ENCODE measurements at regions not wholly inside any gene's neighbourhood (a gene's known extent, or its start where the extent isn't known, plus 50 kb on each side); places are given as distances from the start of the nearest gene placed in this dataset.
A peak's percentile ranks its signal among the peaks of the same experiment; 100 is the strongest.

GRCh38 chr18:44231936-44232335, 448.8 kb upstream of the SETBP1 start:
- DNase-seq (ENCODE audit: low spot score): no peak

GRCh38 chr18:44232500-44232899, 448.2 kb upstream of the SETBP1 start:
- no peak for DNase-seq (ENCODE audit: low spot score)

GRCh38 chr18:44238454-44238853, 442.2 kb upstream of the SETBP1 start:
- no peak for DNase-seq (ENCODE audit: low spot score)

- no peak for DNase-seq (ENCODE audit: low spot score)
These were observed 441.8 kb upstream of the SETBP1 start for GRCh38 chr18:44238911-44239310.

GRCh38 chr18:44241020-44241419, 439.7 kb upstream of the SETBP1 start:
- no peak for DNase-seq (ENCODE audit: low spot score)

- DNase-seq (ENCODE audit: low spot score): no peak
These were observed 435.7 kb upstream of the SETBP1 start for GRCh38 chr18:44245019-44245418.

- no peak for DNase-seq (ENCODE audit: low spot score)
These were observed 434.7 kb upstream of the SETBP1 start for GRCh38 chr18:44246001-44246400.

GRCh38 chr18:44258086-44258485, 422.6 kb upstream of the SETBP1 start:
- DNase-seq (ENCODE audit: low spot score): no peak

GRCh38 chr18:44258576-44258975, 422.1 kb upstream of the SETBP1 start:
- no peak for DNase-seq (ENCODE audit: low spot score)

GRCh38 chr18:44259610-44260009, 421.1 kb upstream of the SETBP1 start:
- no peak for DNase-seq (ENCODE audit: low spot score)

- DNase-seq (ENCODE audit: low spot score): no peak
These were observed 415.3 kb upstream of the SETBP1 start for GRCh38 chr18:44265437-44265836.

- no peak for DNase-seq (ENCODE audit: low spot score)
These were observed 407.4 kb upstream of the SETBP1 start for GRCh38 chr18:44273298-44273697.

GRCh38 chr18:44280479-44280878, 400.2 kb upstream of the SETBP1 start:
- no peak for DNase-seq (ENCODE audit: low spot score)

- DNase-seq (ENCODE audit: low spot score): no peak
These were observed 394.6 kb upstream of the SETBP1 start for GRCh38 chr18:44286049-44286448.

- DNase-seq (ENCODE audit: low spot score): no peak
These were observed 390.2 kb upstream of the SETBP1 start for GRCh38 chr18:44290366-44290977.

GRCh38 chr18:44298566-44298965, 382.1 kb upstream of the SETBP1 start:
- no peak for DNase-seq (ENCODE audit: low spot score)

GRCh38 chr18:44309185-44309584, 371.5 kb upstream of the SETBP1 start:
- DNase-seq (ENCODE audit: low spot score): no peak

- no peak for DNase-seq (ENCODE audit: low spot score)
These were observed 359.8 kb upstream of the SETBP1 start for GRCh38 chr18:44320619-44321460.

GRCh38 chr18:44321868-44322590, 358.7 kb upstream of the SETBP1 start:
- no peak for DNase-seq (ENCODE audit: low spot score)

GRCh38 chr18:44323125-44323524, 357.6 kb upstream of the SETBP1 start:
- DNase-seq (ENCODE audit: low spot score): no peak

GRCh38 chr18:44324361-44324760, 356.3 kb upstream of the SETBP1 start:
- DNase-seq (ENCODE audit: low spot score): no peak

GRCh38 chr18:44325903-44326635, 354.6 kb upstream of the SETBP1 start:
- peak; percentile 50 for DNase-seq (ENCODE audit: low spot score)
